Psoas muscle (tissue), 7 donors: ENCODE measurements at regions not wholly inside any gene's neighbourhood (a gene's known extent, or its start where the extent isn't known, plus 50 kb on each side); places are given as distances from the start of the nearest gene placed in this dataset.

ENCODE experiments used
- ATAC-seq, 4 donors: fragments of 200-7000 bp; cut with Tn5 transposase; one replicate each; pipeline ENCODE4 v1.9.1; 2020; ENCODE audit warnings: moderate library complexity in 3 of 4, mild to moderate bottlenecking in 2 of 4
- DNase-seq, 2 donors: peaks; one replicate each; pipeline ENCODE4 v3.0.0-alpha.2; 2020
- H3K27ac ChIP-seq: fragments of 200-600 bp; one replicate; pipeline ENCODE4 v1.8.0; 2022
- H3K27me3 ChIP-seq, 3 donors: fragments of 200-600 bp in 1 of 3; one replicate each; pipeline versions ENCODE4 v1.6.1 to v1.8.0; 2013 to 2022; ENCODE audit warnings: low read length in 2 of 3, mild to moderate bottlenecking in 2 of 3, moderate library complexity in 1 of 3; ENCODE audit not compliant: insufficient read depth in 3 of 3
- H3K36me3 ChIP-seq, 2 donors: fragments of 200-600 bp in 1 of 2; one replicate each; pipeline versions ENCODE4 v1.6.1 to v1.8.0; 2013 to 2022; ENCODE audit warnings: low read depth in 1 of 2, mild to moderate bottlenecking in 1 of 2, moderate library complexity in 1 of 2; ENCODE audit not compliant: insufficient read depth in 1 of 2
- H3K4me1 ChIP-seq: fragments of 200-600 bp; one replicate; pipeline ENCODE4 v1.8.0; 2022
- H3K4me3 ChIP-seq: fragments of 200-600 bp; one replicate; pipeline ENCODE4 v1.8.0; 2022; ENCODE audit warnings: mild to moderate bottlenecking
- H3K9me3 ChIP-seq: fragments of 200-600 bp; one replicate; pipeline ENCODE4 v1.8.0; 2022
- WGBS, 3 donors: extraction: QIAGEN DNeasy Blood & Tissue Kit; methylation state at CpG; one replicate each; pipeline versions ENCODE4 v1.1.6 to v1.1.7; 2013; 5-methylcytosine and 5-hydroxymethylcytosine counted together
- intact Hi-C, 2 donors: fragments of 100-400 bp; cut with DNase I; formaldehyde crosslinking; loops; one replicate each; pipeline versions ENCODE4 v1.11.0 to v1.14.2; 2022
- TF ChIP-seq, protein P1 (sequence below): fragments of 200-600 bp; IDR thresholded peaks from one replicate; pipeline ENCODE4 v1.8.0; 2022; ENCODE audit warnings: antibody characterized with exemption
- donor health status: healthy with polysubstance abuse.
- donor health status: DM: no; HTN: no; CAD: no; lungs with moderate emphysema.
- donor health status: Bipolar disorder and iron deficiency.
- donor health status: healthy.
- donor health status: DM: yes; HTN: yes; CAD: no.
- donor health status: DM: no; HTN: no; CAD: no.
- donor health status: DM: yes; HTN: yes; CAD: no.

DNA sequence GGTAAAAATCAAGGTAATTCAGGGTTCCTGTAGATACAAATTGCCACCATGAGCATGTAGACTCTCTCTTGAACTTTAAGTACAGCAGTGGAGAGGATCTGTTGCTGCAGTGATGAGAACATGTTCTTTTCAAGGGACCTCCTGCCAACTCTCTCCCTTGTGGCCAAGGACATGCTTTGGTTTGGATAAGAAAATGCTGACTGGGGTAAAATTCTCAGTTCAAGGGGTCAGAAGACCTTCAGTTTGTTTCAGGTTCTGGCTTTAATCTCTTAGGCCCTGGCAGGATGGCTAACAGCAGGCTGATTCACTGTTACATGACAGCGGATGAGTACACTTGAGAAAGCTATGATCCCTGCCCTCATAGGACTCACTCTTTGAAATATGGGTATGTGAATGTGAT lies 299.2 kb upstream of the NMUR2 start:
- no peaks in the 10 kb centered on the region for H3K4me1 ChIP-seq
- H3K4me3 ChIP-seq, result no peak overlapping the region
- no peaks in the 10 kb centered on the region for H3K27me3 ChIP-seq
- ATAC-seq (no peak), DNase-seq (no peak)
- TF ChIP-seq, protein P1, sequence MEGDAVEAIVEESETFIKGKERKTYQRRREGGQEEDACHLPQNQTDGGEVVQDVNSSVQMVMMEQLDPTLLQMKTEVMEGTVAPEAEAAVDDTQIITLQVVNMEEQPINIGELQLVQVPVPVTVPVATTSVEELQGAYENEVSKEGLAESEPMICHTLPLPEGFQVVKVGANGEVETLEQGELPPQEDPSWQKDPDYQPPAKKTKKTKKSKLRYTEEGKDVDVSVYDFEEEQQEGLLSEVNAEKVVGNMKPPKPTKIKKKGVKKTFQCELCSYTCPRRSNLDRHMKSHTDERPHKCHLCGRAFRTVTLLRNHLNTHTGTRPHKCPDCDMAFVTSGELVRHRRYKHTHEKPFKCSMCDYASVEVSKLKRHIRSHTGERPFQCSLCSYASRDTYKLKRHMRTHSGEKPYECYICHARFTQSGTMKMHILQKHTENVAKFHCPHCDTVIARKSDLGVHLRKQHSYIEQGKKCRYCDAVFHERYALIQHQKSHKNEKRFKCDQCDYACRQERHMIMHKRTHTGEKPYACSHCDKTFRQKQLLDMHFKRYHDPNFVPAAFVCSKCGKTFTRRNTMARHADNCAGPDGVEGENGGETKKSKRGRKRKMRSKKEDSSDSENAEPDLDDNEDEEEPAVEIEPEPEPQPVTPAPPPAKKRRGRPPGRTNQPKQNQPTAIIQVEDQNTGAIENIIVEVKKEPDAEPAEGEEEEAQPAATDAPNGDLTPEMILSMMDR, result no peak
- no peaks in the 10 kb centered on the region for H3K36me3 ChIP-seq
- H3K27ac ChIP-seq, result no peak overlapping the region
- no peaks in the 10 kb centered on the region for H3K9me3 ChIP-seq
- 95 to 97% (median 96%) methylated on average over 1 of the region's 1 CpG for WGBS, 3 donors
- intact Hi-C loops, result no loop called here

DNA sequence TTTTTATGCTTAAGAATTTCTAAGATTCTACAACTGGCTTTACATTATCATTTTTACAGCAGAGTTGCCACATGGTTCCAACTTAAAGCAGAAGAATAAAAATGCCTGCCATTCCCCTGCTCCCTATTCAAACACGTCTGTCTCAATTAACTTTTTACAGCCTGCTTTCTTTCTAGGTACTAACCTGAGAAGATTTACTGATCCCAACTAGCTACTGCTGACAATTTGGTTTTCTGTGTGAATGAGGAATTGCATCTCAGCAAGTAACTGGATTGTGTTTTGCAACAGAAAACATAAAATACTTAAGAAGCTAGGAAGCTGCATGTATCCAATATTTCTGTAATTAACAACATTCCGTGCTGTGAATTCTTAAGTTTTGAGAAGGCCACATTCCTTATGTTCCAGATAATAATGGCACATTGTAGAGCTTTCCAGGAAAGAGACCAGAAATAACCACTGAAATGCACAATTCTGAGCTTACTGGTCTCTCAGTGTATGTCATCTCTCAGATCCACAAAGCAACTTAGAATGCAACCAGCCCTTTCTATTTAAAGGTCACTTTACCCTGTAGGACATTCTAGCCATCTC lies 306.8 kb upstream of the NMUR2 start:
- ATAC-seq, result no peak
- Histone ChIP-seq H3K27ac (no peak overlapping the region), H3K27me3 (no peaks in the 10 kb centered on the region), H3K36me3 (no peaks in the 10 kb centered on the region), H3K9me3 (no peaks in the 10 kb centered on the region), H3K4me3 (no peak overlapping the region), H3K4me1 (no peaks in the 10 kb centered on the region)
- TF ChIP-seq, protein P1, result no peak
- no peak for DNase-seq
- intact Hi-C loops, result no loop called here
- WGBS, 3 donors, result 34 to 42% (median 40%) methylated on average over 2 of the region's 2 CpGs

DNA sequence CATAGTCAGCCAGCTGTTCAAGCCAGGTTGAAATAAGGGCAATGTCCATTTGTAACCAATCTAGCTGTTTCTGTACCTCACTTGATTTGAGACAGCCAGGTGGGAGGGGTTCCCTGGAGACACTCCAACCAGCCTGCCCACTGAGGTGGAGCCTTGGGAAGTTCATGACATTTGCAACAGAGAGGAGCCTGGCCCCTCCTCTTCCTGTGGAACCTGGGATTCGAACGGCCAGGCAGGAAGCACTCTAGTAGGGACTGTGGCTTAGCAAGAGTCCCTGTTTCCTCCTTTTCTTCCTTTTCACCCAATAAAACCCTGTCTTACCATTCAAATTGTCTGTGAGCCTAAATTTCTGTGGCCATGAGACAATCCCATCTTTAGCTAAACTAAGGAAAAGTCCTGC lies 312.3 kb upstream of the NMUR2 start:
- Histone ChIP-seq H3K4me1 (no peaks in the 10 kb centered on the region), H3K27ac (no peak overlapping the region), H3K9me3 (no peaks in the 10 kb centered on the region), H3K4me3 (no peak overlapping the region), H3K27me3 (no peaks in the 10 kb centered on the region), H3K36me3 (no peaks in the 10 kb centered on the region)
- intact Hi-C loops, result no loop called here
- DNase-seq (no peak), ATAC-seq (no peak)
- WGBS, 3 donors, result 39 to 53% (median 42%) methylated on average over 2 of the region's 2 CpGs
- TF ChIP-seq, protein P1, result no peak

DNA sequence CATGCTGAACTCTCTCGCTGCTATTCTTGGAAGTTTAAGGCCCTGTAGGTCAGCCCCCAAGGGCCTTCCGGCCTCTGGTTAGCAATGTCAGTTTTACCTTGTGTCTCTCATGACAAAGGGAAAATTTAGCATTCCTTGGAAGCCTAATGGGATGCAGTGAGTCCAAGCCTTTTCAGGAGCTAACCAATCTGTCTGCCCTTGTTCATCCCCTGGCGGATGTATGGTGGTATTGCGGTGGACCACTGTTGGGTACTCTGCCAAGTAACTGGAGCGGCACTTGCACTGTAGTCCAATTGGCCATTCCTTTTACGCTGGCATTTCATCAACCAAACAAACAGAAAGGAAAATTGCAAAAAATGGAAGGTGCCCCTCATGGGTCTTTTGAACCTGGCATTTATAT lies 318.4 kb upstream of the NMUR2 start:
- Histone ChIP-seq H3K4me1 (no peaks in the 10 kb centered on the region), H3K9me3 (no peaks in the 10 kb centered on the region), H3K4me3 (no peak overlapping the region), H3K27me3 (no peaks in the 10 kb centered on the region), H3K27ac (no peak overlapping the region), H3K36me3 (no peaks in the 10 kb centered on the region)
- ATAC-seq (no peak), DNase-seq (no peak)
- 83 to 85% (median 83%) methylated on average over 6 of the region's 6 CpGs for WGBS, 3 donors
- intact Hi-C loops, result no loop called here
- TF ChIP-seq, protein P1, result no peak

DNA sequence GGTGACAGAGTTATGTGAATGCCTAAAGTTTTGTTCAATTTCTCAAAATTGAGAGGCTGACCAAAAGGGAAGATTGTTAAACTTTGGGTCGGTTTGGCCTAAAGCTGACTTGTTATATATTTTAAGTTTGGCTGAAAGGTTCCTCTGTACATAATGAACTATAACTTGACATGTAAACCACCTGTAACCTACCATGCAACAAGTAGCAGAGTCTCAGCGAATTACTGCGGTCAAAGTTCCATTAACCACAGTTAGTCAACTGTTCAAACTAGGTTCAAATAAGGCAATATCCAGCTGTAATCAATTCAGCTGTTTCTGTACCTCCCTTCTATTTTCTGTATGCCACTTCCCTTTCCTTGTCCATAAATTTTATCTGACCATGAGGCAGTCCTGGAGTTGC lies 325.1 kb upstream of the NMUR2 start:
- DNase-seq (no peak), ATAC-seq (no peak)
- 85 to 93% (median 87%) methylated on average over 3 of the region's 3 CpGs for WGBS, 3 donors
- intact Hi-C loops, result no loop called here
- Histone ChIP-seq H3K27me3 (no peaks in the 10 kb centered on the region), H3K4me3 (no peak overlapping the region), H3K27ac (no peak overlapping the region), H3K36me3 (no peaks in the 10 kb centered on the region), H3K9me3 (no peaks in the 10 kb centered on the region), H3K4me1 (no peaks in the 10 kb centered on the region)
- TF ChIP-seq, protein P1, result no peak
